ENCODE measurements at regions not wholly inside any gene's neighbourhood (a gene's known extent, or its start where the extent isn't known, plus 50 kb on each side); places are given as distances from the start of the nearest gene placed in this dataset.
"Not testable (repeated sequence)": the region's sequence is repeated elsewhere in the genome, so short reads cannot be mapped to it uniquely, and the experiment has no call there.

GRCh38 chr16:59522826-59523225 is 788.7 kb upstream of the GOT2 start:
- H3K27me3 ChIP-seq (replicated peaks), result no peaks in the 10 kb centered on the region
- H3K36me3 ChIP-seq (replicated peaks), result no peaks in the 10 kb centered on the region
- DNase-seq, result no peak
- H3K4me3 ChIP-seq (ENCODE audit: low read depth, low read length), result no peak overlapping the region
- no peak overlapping the region for H3K27ac ChIP-seq
- in situ Hi-C loops (cut with HindIII; ENCODE audit: low pct_ligation_motif_present, low sequenced_read_pairs), result no loop called here
- TF ChIP-seq CTCF (IDR thresholded peaks at IDR 0.05; ENCODE audit: low read depth, low read length, missing control alignments), result no peak

DNA sequence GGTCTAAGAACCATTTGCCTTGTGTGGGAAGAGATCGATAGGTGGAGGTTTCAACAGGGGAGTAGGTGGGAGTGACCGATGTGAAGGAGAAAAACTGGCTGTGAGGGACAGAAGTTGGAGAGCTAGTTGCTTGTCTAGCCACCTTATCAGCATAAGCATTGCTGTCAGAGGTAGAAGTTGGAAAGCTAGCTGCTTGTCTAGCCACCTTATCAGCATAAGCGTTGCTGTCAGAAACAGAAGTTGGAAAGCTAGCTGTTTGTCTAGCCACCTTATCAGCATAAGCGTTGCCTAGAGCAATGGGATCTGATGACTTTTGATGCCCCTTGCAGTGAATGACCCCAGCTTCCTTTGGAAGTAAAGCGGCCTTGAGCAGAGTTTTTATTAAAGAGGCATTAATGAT is 784.6 kb upstream of the GOT2 start:
- DNase-seq; H3K4me3 ChIP-seq (ENCODE audit: low read depth, low read length); H3K27me3 ChIP-seq (replicated peaks); H3K36me3 ChIP-seq (replicated peaks); in situ Hi-C loops (cut with HindIII; ENCODE audit: low pct_ligation_motif_present, low sequenced_read_pairs); H3K27ac ChIP-seq: not testable (repeated sequence)

DNA sequence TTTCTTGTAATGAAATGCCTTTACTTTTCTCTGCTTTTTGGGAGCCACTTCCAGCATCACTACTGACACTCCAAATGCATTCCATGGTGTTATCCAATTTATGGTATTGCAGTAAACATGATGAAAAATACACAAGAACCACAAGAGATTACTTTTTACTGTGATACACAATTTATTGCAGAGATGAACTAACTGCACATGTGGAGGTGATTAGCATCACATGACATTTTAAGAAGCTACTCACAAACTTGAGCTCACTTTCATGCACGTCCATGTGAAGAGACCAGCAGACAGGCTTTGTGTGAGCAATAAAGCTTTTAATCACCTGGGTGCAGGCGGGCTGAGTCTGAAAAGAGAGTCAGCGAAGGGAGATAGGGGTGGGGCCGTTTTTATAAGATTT is 780.5 kb upstream of the GOT2 start:
- no peaks in the 10 kb centered on the region for H3K27me3 ChIP-seq (replicated peaks)
- no peak for TF ChIP-seq CTCF (IDR thresholded peaks at IDR 0.05; ENCODE audit: low read depth, low read length, missing control alignments)
- H3K27ac ChIP-seq, result no peak overlapping the region
- in situ Hi-C loops (cut with HindIII; ENCODE audit: low pct_ligation_motif_present, low sequenced_read_pairs), result no loop called here
- no peak overlapping the region for H3K4me3 ChIP-seq (ENCODE audit: low read depth, low read length)
- DNase-seq, result no peak
- no peaks in the 10 kb centered on the region for H3K36me3 ChIP-seq (replicated peaks)

- H3K4me3 ChIP-seq (ENCODE audit: low read depth, low read length), result no peak overlapping the region
- H3K27ac ChIP-seq, result no peak overlapping the region
- in situ Hi-C loops (cut with HindIII; ENCODE audit: low pct_ligation_motif_present, low sequenced_read_pairs), result no loop called here
- DNase-seq, result no peak
- TF ChIP-seq CTCF (IDR thresholded peaks at IDR 0.05; ENCODE audit: low read depth, low read length, missing control alignments), result no peak
- H3K27me3 ChIP-seq (replicated peaks), result no peaks in the 10 kb centered on the region
- H3K36me3 ChIP-seq (replicated peaks), result no peaks in the 10 kb centered on the region
Observed at GRCh38 chr16:59510008-59510424, 775.9 kb upstream of the GOT2 start.

- TF ChIP-seq CTCF (IDR thresholded peaks at IDR 0.05; ENCODE audit: low read depth, low read length, missing control alignments), result no peak
- in situ Hi-C loops (cut with HindIII; ENCODE audit: low pct_ligation_motif_present, low sequenced_read_pairs), result no loop called here
- DNase-seq, result no peak
- no peaks in the 10 kb centered on the region for H3K36me3 ChIP-seq (replicated peaks)
- H3K27ac ChIP-seq, result no peak overlapping the region
- H3K4me3 ChIP-seq (ENCODE audit: low read depth, low read length), result no peak overlapping the region
- no peaks in the 10 kb centered on the region for H3K27me3 ChIP-seq (replicated peaks)
Observed at GRCh38 chr16:59500601-59501000, 766.5 kb upstream of the GOT2 start.

DNA sequence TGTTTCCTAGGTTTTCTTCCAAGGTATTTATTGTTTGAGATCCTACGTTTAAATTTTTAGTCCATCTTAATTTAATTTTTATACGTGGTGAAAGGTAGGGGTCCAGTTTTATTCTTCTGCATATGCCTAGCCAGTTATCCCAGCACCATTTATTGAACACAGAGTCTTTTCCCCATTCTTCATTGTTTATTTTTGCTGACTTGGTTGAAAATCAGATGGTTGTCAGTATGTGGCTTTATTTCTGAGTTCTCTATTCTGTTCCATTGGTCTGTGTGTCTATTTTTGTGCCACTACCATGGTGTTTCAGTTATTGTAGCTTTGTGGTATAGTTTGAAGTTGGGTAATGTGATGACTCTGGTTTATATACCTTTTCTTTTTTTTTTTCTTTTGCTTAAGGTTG is 753.0 kb upstream of the GOT2 start:
- no peak for TF ChIP-seq CTCF (IDR thresholded peaks at IDR 0.05; ENCODE audit: low read depth, low read length, missing control alignments)
- Histone ChIP-seq H3K27me3 (replicated peaks) (no peaks in the 10 kb centered on the region), H3K4me3 (ENCODE audit: low read depth, low read length) (no peak overlapping the region), H3K36me3 (replicated peaks) (no peaks in the 10 kb centered on the region), H3K27ac (no peak overlapping the region)
- DNase-seq, result no peak
- in situ Hi-C loops (cut with HindIII; ENCODE audit: low pct_ligation_motif_present, low sequenced_read_pairs), result no loop called here
